HFFc6 (cell line): ENCODE measurements at regions not wholly inside any gene's neighbourhood (a gene's known extent, or its start where the extent isn't known, plus 50 kb on each side); places are given as distances from the start of the nearest gene placed in this dataset.

Experiments used
- DNase-seq: peaks from one replicate; pipeline ENCODE4 v3.0.0-alpha.2; 2018
- H3K27ac Mint-ChIP-seq: 2 replicates; pipeline ENCODE4 v1.8.0; 2020; ENCODE audit warnings: mild to moderate bottlenecking, mixed read lengths
- H3K27me3 Mint-ChIP-seq: 2 replicates; pipeline ENCODE4 v1.8.0; 2021; ENCODE audit warnings: mild to moderate bottlenecking, moderate library complexity, mixed read lengths; ENCODE audit not compliant: insufficient read depth
- H3K36me3 Mint-ChIP-seq: 2 replicates; pipeline ENCODE4 v1.8.0; 2021; ENCODE audit warnings: low read depth, mixed read lengths
- H3K4me1 Mint-ChIP-seq: 2 replicates; pipeline ENCODE4 v1.8.0; 2020; ENCODE audit warnings: low read depth, mixed read lengths
- H3K4me3 Mint-ChIP-seq: 2 replicates; pipeline ENCODE4 v1.8.0; 2020; ENCODE audit warnings: mild to moderate bottlenecking, moderate library complexity, mixed read lengths
- H3K9me3 Mint-ChIP-seq: 2 replicates; pipeline ENCODE4 v1.8.0; 2020; ENCODE audit warnings: mild to moderate bottlenecking, mixed read lengths
- TF ChIP-seq, protein P1 (sequence below): fragments of 200-600 bp; sonication (generic); IDR thresholded peaks from 2 replicates; pipeline ENCODE4 v1.5.0; 2021; ENCODE audit warnings: antibody characterized with exemption, mild to moderate bottlenecking

DNA sequence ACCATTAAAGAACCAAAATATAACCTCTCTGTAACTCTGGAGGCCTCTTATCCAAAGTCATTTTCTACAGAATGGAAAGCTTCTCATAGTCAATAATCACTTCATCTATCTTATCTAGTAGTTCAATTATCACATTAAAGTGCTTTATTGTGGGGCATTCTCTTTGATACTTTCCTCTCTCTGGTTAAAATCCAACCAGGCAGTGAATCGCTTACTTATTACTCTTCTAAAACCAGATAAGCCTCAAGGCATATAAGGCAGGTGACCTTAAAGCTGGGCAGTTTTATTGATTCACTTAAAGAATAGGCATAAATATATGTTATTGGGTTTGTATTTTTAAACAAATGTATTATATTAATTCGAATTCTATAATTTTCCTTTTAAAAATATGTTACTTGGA is 2162.1 kb upstream of the TENM3 start:
- Mint-ChIP-seq H3K4me3 (no peak overlapping the region), H3K36me3 (no peaks in the 10 kb centered on the region), H3K9me3 (peaks cover 10% of the 10 kb centered on the region), H3K27me3 (no peaks in the 10 kb centered on the region), H3K4me1 (no peaks in the 10 kb centered on the region), H3K27ac (no peak overlapping the region)
- DNase-seq: no peak
- TF ChIP-seq, protein P1, sequence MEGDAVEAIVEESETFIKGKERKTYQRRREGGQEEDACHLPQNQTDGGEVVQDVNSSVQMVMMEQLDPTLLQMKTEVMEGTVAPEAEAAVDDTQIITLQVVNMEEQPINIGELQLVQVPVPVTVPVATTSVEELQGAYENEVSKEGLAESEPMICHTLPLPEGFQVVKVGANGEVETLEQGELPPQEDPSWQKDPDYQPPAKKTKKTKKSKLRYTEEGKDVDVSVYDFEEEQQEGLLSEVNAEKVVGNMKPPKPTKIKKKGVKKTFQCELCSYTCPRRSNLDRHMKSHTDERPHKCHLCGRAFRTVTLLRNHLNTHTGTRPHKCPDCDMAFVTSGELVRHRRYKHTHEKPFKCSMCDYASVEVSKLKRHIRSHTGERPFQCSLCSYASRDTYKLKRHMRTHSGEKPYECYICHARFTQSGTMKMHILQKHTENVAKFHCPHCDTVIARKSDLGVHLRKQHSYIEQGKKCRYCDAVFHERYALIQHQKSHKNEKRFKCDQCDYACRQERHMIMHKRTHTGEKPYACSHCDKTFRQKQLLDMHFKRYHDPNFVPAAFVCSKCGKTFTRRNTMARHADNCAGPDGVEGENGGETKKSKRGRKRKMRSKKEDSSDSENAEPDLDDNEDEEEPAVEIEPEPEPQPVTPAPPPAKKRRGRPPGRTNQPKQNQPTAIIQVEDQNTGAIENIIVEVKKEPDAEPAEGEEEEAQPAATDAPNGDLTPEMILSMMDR: no peak

DNA sequence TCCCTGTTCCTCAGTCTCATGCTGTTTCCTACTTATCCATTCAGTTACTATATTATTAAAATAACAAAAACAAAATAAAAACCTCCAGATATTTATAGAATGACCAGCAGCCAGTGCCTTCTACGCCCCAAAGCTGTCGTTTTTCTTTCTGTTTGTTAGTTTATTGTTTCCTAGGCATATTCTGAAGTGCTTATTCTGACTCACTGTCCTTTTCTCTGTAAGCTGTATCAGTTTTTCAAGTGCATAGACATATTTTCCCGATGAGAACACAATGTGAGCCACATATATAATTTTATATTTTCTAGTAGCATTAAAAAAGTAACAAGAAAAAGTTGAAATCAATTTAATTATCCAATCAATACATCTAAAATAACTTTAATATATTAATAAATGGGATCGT is 2158.6 kb upstream of the TENM3 start:
- no peak for DNase-seq
- Mint-ChIP-seq H3K36me3 (no peaks in the 10 kb centered on the region), H3K27ac (no peak overlapping the region), H3K4me3 (no peak overlapping the region), H3K4me1 (no peaks in the 10 kb centered on the region), H3K27me3 (no peaks in the 10 kb centered on the region), H3K9me3 (peaks cover 6% of the 10 kb centered on the region)
- TF ChIP-seq, protein P1: no peak

DNA sequence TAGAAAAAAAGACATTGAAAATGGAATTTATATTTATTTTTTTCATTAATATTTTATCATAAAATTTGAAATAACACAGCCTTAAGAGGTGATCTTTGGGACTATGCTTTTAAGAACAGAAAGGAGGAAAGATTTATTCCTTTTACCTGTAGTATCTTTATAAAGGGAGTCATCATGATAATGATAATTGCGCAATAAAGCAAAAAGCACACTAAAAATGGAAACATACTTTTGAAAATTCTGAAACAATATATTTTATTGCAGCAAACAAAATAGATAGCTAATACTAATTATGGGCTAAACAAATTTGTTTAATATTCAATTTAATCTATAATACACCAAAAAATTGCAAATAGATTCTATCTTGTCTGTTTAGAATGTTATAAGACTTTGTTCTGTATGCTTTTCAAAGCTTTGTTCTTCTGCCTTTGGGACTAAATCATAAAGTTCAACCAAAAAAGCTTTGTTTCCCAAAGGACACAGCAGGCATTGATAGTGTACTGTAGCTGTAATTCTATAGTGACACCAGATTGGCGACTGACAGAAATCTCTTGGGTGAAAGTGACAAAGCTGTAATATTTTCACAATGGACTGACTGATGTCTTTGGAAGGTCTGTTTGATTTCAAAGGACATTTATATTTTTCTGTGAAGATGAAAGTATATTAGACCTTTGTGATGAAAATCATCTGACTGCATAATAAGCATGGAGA is 2156.6 kb upstream of the TENM3 start:
- no peak overlapping the region for H3K4me3 Mint-ChIP-seq
- DNase-seq: no peak
- no peaks in the 10 kb centered on the region for H3K27me3 Mint-ChIP-seq
- H3K27ac Mint-ChIP-seq: no peak overlapping the region
- H3K36me3 Mint-ChIP-seq: no peaks in the 10 kb centered on the region
- TF ChIP-seq, protein P1: no peak
- H3K9me3 Mint-ChIP-seq: peaks cover 6% of the 10 kb centered on the region
- H3K4me1 Mint-ChIP-seq: no peaks in the 10 kb centered on the region

DNA sequence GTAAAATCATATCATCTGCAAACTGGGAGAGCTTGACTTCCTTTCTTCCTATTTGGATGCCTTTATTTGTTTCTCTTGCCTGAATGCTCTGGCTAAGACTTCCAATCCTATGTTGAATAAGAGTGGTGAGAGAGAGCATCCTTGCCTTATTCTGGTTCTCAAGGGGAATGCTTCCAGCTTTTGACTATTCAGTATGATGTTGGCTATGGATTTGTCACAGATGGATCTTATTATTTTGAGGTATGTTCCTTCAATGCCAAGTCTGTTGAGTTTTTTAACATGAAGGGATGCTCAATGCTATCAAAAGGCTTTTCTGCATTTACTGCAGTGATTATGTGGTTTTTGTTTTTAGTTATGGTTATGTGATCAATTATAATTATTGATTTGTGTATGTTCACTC is 2144.6 kb upstream of the TENM3 start:
- H3K27me3 Mint-ChIP-seq: no peaks in the 10 kb centered on the region
- H3K4me1 Mint-ChIP-seq: no peaks in the 10 kb centered on the region
- H3K9me3 Mint-ChIP-seq: peaks cover 34% of the 10 kb centered on the region
- no peak overlapping the region for H3K4me3 Mint-ChIP-seq
- H3K36me3 Mint-ChIP-seq: peaks cover 4% of the 10 kb centered on the region; the same call in 1 of the 2 replicates
- H3K27ac Mint-ChIP-seq: no peak overlapping the region
- TF ChIP-seq, protein P1: no peak
- DNase-seq: no peak

DNA sequence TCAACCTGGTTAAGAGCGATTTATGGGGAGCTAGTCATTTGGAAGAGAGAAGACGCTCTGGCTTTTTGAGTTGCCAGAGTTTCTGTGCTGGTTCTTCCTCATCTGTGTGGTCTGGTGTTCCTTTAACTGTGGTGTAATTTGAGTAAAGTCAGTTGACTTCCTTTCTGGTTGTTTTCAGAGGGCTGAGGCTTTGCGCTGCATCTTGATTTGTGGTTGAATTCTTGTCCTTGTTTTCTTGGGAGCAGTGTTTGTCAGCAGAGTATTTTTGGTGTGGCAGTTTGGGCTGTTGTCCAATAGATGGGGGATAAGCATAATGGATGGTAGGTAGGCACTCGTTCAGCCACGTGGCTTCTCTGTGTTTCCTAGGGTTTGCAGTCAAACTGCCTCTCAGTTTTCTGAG is 2143.2 kb upstream of the TENM3 start:
- Mint-ChIP-seq H3K4me3 (no peak overlapping the region), H3K27me3 (no peaks in the 10 kb centered on the region), H3K4me1 (no peaks in the 10 kb centered on the region), H3K27ac (no peak overlapping the region), H3K9me3 (peaks cover 34% of the 10 kb centered on the region), H3K36me3 (peaks cover 4% of the 10 kb centered on the region; the same call in 1 of the 2 replicates)
- TF ChIP-seq, protein P1: no peak
- DNase-seq: no peak
